Hepatocyte (in vitro differentiated cells): ENCODE measurements at regions not wholly inside any gene's neighbourhood (a gene's known extent, or its start where the extent isn't known, plus 50 kb on each side); places are given as distances from the start of the nearest gene placed in this dataset.

Experiments used
- EZH2 ChIP-seq: fragments of 200-600 bp; sonication (generic); IDR thresholded peaks from 2 replicates; pipeline ENCODE4 v1.6.1; 2016; ENCODE audit warnings: antibody characterized with exemption, mild to moderate bottlenecking, borderline replicate concordance
- TF ChIP-seq, protein P1 (sequence below): fragments of 200-600 bp; sonication (generic); IDR thresholded peaks from 2 replicates; pipeline ENCODE4 v1.5.1; 2016; ENCODE audit warnings: antibody characterized with exemption, mild to moderate bottlenecking; ENCODE audit not compliant: poor library complexity

DNA sequence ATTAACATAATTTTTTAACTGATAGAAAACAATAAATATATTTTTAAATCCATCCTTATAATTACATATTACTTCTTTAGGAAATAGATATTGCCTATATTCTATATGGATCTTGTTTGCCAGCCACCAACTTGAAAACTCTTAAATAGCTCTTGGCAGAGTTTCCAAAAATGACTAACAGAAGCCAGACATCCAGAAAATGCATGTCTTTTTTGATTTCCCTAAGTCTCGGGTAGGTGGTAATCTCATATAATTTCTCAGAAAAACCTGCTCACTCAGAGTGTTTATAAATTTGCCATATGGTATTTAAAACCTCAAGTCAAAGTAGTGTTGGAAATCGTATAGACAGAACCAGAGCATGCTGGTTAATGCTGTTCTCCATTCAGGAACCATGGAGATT is 360.4 kb upstream of the FOXG1 start:
- TF ChIP-seq, protein P1, sequence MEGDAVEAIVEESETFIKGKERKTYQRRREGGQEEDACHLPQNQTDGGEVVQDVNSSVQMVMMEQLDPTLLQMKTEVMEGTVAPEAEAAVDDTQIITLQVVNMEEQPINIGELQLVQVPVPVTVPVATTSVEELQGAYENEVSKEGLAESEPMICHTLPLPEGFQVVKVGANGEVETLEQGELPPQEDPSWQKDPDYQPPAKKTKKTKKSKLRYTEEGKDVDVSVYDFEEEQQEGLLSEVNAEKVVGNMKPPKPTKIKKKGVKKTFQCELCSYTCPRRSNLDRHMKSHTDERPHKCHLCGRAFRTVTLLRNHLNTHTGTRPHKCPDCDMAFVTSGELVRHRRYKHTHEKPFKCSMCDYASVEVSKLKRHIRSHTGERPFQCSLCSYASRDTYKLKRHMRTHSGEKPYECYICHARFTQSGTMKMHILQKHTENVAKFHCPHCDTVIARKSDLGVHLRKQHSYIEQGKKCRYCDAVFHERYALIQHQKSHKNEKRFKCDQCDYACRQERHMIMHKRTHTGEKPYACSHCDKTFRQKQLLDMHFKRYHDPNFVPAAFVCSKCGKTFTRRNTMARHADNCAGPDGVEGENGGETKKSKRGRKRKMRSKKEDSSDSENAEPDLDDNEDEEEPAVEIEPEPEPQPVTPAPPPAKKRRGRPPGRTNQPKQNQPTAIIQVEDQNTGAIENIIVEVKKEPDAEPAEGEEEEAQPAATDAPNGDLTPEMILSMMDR: no peak
- TF ChIP-seq EZH2: no peak
